ENCODE measurements at regions not wholly inside any gene's neighbourhood (a gene's known extent, or its start where the extent isn't known, plus 50 kb on each side); places are given as distances from the start of the nearest gene placed in this dataset.

GRCh38 chr9:109975574-109976295 is 195.7 kb downstream of the PALM2AKAP2 start:
- TF ChIP-seq POLR2A (IDR thresholded peaks at IDR 0.05; ENCODE audit: low read depth, low read length) = no peak
- no peak for TF ChIP-seq POLR2AphosphoS5 (IDR thresholded peaks at IDR 0.05; ENCODE audit: low read depth, low read length)

All from GM12892 (cell line).